ENCODE measurements at regions not wholly inside any gene's neighbourhood (a gene's known extent, or its start where the extent isn't known, plus 50 kb on each side); places are given as distances from the start of the nearest gene placed in this dataset.

DNA sequence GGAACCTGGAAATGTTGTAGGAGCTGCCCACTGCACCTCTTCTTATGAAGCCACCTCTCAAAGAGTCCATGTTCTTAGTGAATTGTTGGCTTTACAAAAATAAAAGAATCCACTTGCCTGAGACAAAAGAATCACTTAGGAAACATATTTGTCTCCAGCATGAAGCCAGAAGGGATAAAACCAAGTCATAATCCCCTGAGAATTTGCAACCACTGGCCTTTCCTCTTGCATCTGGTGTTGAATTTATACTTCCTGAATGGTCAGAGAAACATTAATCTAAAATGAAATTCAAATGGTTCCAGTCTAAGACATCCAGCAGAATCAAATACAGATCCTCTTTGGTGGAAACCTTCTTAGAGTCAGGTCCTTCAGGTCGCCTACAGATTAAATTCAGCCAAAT, 192.5 kb upstream of the ECI2 start:
- TF ChIP-seq, protein P1, sequence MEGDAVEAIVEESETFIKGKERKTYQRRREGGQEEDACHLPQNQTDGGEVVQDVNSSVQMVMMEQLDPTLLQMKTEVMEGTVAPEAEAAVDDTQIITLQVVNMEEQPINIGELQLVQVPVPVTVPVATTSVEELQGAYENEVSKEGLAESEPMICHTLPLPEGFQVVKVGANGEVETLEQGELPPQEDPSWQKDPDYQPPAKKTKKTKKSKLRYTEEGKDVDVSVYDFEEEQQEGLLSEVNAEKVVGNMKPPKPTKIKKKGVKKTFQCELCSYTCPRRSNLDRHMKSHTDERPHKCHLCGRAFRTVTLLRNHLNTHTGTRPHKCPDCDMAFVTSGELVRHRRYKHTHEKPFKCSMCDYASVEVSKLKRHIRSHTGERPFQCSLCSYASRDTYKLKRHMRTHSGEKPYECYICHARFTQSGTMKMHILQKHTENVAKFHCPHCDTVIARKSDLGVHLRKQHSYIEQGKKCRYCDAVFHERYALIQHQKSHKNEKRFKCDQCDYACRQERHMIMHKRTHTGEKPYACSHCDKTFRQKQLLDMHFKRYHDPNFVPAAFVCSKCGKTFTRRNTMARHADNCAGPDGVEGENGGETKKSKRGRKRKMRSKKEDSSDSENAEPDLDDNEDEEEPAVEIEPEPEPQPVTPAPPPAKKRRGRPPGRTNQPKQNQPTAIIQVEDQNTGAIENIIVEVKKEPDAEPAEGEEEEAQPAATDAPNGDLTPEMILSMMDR (IDR thresholded peaks at IDR 0.05; ENCODE audit: poor library complexity, severe bottlenecking) = no peak
- DNase-seq (ENCODE audit: low spot score) (no peak), ATAC-seq (ENCODE audit: low read depth) (no peak)
- peaks cover 9% of the 10 kb centered on the region for H3K4me1 ChIP-seq (ENCODE audit: insufficient read depth, poor library complexity, severe bottlenecking)
- H3K27ac ChIP-seq (ENCODE audit: poor library complexity, severe bottlenecking) = no peak overlapping the region
- no peaks in the 10 kb centered on the region for H3K27me3 ChIP-seq (ENCODE audit: insufficient read depth, poor library complexity, severe bottlenecking)
- H3K36me3 ChIP-seq (ENCODE audit: low read depth) = no peaks in the 10 kb centered on the region
- no peaks in the 10 kb centered on the region for H3K9me3 ChIP-seq (ENCODE audit: severe bottlenecking)
- no peak overlapping the region for H3K4me3 ChIP-seq (ENCODE audit: severe bottlenecking)

DNA sequence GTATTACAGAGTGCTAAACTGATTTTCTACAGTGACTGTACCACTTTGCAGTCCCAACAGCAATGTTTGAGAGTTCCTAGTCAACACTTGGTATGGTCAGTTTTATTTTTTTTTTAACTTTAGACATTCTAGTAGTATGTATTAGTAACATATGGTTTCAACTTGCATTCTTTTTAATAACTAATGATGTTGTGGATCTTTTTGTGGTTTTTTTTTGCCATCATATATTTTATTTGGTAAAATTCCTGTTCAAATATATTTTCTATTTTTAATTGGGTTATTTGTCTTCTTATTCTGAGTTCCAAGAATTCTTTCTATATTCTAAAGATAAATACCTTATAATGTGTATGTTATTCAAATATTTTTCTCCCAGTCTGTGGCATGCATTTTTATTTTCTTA, 189.4 kb upstream of the ECI2 start:
- H3K27me3 ChIP-seq (ENCODE audit: insufficient read depth, poor library complexity, severe bottlenecking) = no peaks in the 10 kb centered on the region
- no peak for ATAC-seq (ENCODE audit: low read depth)
- H3K27ac ChIP-seq (ENCODE audit: poor library complexity, severe bottlenecking) = no peak overlapping the region
- H3K36me3 ChIP-seq (ENCODE audit: low read depth) = no peaks in the 10 kb centered on the region
- H3K4me3 ChIP-seq (ENCODE audit: severe bottlenecking) = no peak overlapping the region
- TF ChIP-seq, protein P1 (IDR thresholded peaks at IDR 0.05; ENCODE audit: poor library complexity, severe bottlenecking) = no peak
- peaks cover 38% of the 10 kb centered on the region for H3K4me1 ChIP-seq (ENCODE audit: insufficient read depth, poor library complexity, severe bottlenecking)
- no peaks in the 10 kb centered on the region for H3K9me3 ChIP-seq (ENCODE audit: severe bottlenecking)
- DNase-seq (ENCODE audit: low spot score) = no peak

DNA sequence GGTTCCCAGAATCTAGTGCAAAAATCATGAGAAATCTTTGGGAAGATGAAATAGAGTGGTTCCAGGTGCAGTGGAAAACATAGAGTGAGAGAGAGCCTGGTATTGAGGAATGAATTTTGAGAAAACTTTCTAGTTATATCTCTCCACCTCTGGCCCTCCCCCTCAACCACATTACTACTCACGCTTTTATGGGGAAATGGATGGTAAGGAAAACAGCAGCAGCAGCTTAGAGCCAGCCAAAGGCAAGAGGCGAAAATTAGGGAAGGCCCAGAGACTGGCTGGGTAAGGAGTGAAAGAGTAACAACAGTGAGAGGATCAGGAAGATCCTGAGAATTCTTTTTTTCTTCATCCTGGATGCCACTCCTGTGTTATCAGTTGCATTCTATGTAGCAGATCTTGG, 187.9 kb upstream of the ECI2 start:
- Histone ChIP-seq H3K27ac (ENCODE audit: poor library complexity, severe bottlenecking) (peak overlapping the region; percentile 93), H3K9me3 (ENCODE audit: severe bottlenecking) (no peaks in the 10 kb centered on the region), H3K27me3 (ENCODE audit: insufficient read depth, poor library complexity, severe bottlenecking) (no peaks in the 10 kb centered on the region), H3K4me3 (ENCODE audit: severe bottlenecking) (no peak overlapping the region), H3K36me3 (ENCODE audit: low read depth) (no peaks in the 10 kb centered on the region), H3K4me1 (ENCODE audit: insufficient read depth, poor library complexity, severe bottlenecking) (peaks cover 49% of the 10 kb centered on the region)
- DNase-seq (ENCODE audit: low spot score) (no peak), ATAC-seq (ENCODE audit: low read depth) (no peak)
- TF ChIP-seq, protein P1 (IDR thresholded peaks at IDR 0.05; ENCODE audit: poor library complexity, severe bottlenecking) = no peak

DNA sequence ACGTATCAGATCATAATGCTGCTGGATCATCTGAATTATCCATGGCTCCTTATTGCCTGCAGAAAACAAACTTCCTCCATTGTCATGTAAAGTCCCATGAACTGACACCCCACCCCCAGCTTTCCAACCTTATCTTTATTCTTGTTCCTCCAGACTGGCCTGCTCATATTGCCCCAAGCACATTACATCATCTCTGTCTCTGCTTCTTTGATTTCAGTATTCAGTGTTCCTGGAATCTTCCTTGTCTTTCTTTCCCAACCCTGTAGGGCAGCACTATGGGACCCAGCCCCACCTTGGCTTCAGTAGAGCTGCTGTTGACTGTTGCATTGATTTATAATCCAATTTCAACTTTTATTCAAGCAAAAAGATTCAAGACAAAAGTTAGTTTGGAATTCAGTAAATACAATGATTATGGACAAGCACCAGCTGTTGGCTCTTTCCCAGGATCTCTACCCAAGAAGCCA, 187.5 kb upstream of the ECI2 start:
- Histone ChIP-seq H3K9me3 (ENCODE audit: severe bottlenecking) (no peaks in the 10 kb centered on the region), H3K36me3 (ENCODE audit: low read depth) (no peaks in the 10 kb centered on the region), H3K27ac (ENCODE audit: poor library complexity, severe bottlenecking) (peak overlapping the region; percentile 93), H3K27me3 (ENCODE audit: insufficient read depth, poor library complexity, severe bottlenecking) (no peaks in the 10 kb centered on the region), H3K4me3 (ENCODE audit: severe bottlenecking) (no peak overlapping the region), H3K4me1 (ENCODE audit: insufficient read depth, poor library complexity, severe bottlenecking) (peaks cover 50% of the 10 kb centered on the region)
- ATAC-seq (ENCODE audit: low read depth) = 0 out of 3 replicates have a peak, but pooled peaks have one; percentile 17
- TF ChIP-seq, protein P1 (IDR thresholded peaks at IDR 0.05; ENCODE audit: poor library complexity, severe bottlenecking) = no peak
- no peak for DNase-seq (ENCODE audit: low spot score)

DNA sequence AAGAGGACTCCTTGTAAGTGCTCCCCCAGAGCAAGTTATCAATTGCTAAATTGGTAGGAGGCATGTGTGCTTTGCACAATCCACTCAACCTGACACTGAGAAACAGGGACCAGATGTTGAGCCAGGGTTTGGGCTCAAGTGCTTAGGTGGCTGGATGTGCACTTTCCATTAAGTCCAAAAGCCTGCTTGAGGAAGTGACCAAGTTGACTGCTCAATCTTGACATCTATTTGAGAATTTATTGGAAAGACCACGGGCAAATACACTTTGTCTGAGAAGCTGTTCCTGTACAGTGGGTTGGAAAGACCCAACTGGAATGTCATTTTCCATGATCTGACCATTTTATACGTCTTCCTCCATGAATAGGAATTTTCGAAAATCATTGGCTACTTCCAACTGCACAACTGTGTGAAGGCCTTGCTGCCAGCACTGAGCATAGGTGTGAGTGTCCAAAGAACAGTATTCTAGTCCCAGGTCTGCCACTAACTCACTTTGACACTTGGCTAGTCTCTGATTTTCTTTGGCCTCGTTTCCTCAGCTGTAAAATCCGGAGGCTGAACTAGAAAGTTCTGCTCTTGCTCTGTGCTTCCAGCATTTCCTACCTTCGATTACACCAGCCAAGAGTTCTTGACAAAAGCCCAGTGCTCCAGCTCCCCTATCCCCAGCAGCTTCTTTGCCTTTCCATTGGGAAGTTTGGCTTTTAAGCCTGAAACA, 186.9 kb upstream of the ECI2 start:
- no peak overlapping the region for H3K4me3 ChIP-seq (ENCODE audit: severe bottlenecking)
- TF ChIP-seq, protein P1 (IDR thresholded peaks at IDR 0.05; ENCODE audit: poor library complexity, severe bottlenecking) = no peak
- H3K4me1 ChIP-seq (ENCODE audit: insufficient read depth, poor library complexity, severe bottlenecking) = peaks cover 56% of the 10 kb centered on the region
- DNase-seq (ENCODE audit: low spot score) = no peak
- ATAC-seq (ENCODE audit: low read depth) = no peak
- no peaks in the 10 kb centered on the region for H3K9me3 ChIP-seq (ENCODE audit: severe bottlenecking)
- H3K27ac ChIP-seq (ENCODE audit: poor library complexity, severe bottlenecking) = peak overlapping the region; percentile 93
- H3K36me3 ChIP-seq (ENCODE audit: low read depth) = no peaks in the 10 kb centered on the region
- no peaks in the 10 kb centered on the region for H3K27me3 ChIP-seq (ENCODE audit: insufficient read depth, poor library complexity, severe bottlenecking)

Measured in RWPE2 (cell line).